Bronchial epithelial cell (primary cell): ENCODE measurements at regions not wholly inside any gene's neighbourhood (a gene's known extent, or its start where the extent isn't known, plus 50 kb on each side); places are given as distances from the start of the nearest gene placed in this dataset.

Source experiments
- DNase-seq: peaks from one replicate; pipeline ENCODE4 v3.0.0-alpha.2; 2010; ENCODE audit warnings: low read depth
- FAIRE-seq: peaks from 2 replicates; lab custom pipeline; 2011; peaks lifted over from hg19 to GRCh38; lab: Jason Lieb, UNC
- H3K27me3 ChIP-seq: 2 replicates; pipeline ENCODE4 v1.5.1; 2011; ENCODE audit warnings: low read length; ENCODE audit not compliant: control insufficient read depth, insufficient read depth
- H3K36me3 ChIP-seq: 2 replicates; pipeline ENCODE4 v1.5.1; 2011; ENCODE audit warnings: low read length; ENCODE audit not compliant: control insufficient read depth, insufficient read depth
- H3K4me3 ChIP-seq: 2 replicates; pipeline ENCODE4 v1.5.1; 2011; ENCODE audit warnings: mild to moderate bottlenecking, low read depth, low read length, control low read depth
- TF ChIP-seq, protein P1 (sequence below): IDR thresholded peaks from 2 replicates; pipeline ENCODE4 v1.5.1; 2011; ENCODE audit warnings: mild to moderate bottlenecking, moderate library complexity, low read length, control low read depth, inconsistent platforms; ENCODE audit not compliant: insufficient read depth, severe bottlenecking

- FAIRE-seq: peak; percentile 36
- no peaks in the 10 kb centered on the region for H3K36me3 ChIP-seq
- no peaks in the 10 kb centered on the region for H3K27me3 ChIP-seq
- no peak overlapping the region for H3K4me3 ChIP-seq
- TF ChIP-seq, protein P1, sequence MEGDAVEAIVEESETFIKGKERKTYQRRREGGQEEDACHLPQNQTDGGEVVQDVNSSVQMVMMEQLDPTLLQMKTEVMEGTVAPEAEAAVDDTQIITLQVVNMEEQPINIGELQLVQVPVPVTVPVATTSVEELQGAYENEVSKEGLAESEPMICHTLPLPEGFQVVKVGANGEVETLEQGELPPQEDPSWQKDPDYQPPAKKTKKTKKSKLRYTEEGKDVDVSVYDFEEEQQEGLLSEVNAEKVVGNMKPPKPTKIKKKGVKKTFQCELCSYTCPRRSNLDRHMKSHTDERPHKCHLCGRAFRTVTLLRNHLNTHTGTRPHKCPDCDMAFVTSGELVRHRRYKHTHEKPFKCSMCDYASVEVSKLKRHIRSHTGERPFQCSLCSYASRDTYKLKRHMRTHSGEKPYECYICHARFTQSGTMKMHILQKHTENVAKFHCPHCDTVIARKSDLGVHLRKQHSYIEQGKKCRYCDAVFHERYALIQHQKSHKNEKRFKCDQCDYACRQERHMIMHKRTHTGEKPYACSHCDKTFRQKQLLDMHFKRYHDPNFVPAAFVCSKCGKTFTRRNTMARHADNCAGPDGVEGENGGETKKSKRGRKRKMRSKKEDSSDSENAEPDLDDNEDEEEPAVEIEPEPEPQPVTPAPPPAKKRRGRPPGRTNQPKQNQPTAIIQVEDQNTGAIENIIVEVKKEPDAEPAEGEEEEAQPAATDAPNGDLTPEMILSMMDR: no peak
- no peak for DNase-seq
Measured at GRCh38 chr1:231108516-231109302, 53.1 kb upstream of the TRIM67 start.

GRCh38 chr1:231107600-231108326 is 54.1 kb upstream of the TRIM67 start:
- TF ChIP-seq, protein P1: no peak
- DNase-seq (no peak), FAIRE-seq (peak; percentile 28)
- no peak overlapping the region for H3K4me3 ChIP-seq
- no peaks in the 10 kb centered on the region for H3K27me3 ChIP-seq
- no peaks in the 10 kb centered on the region for H3K36me3 ChIP-seq

GRCh38 chr1:231107151-231107550 is 54.7 kb upstream of the TRIM67 start:
- FAIRE-seq: no peak
- Histone ChIP-seq H3K36me3 (no peaks in the 10 kb centered on the region), H3K4me3 (no peak overlapping the region), H3K27me3 (no peaks in the 10 kb centered on the region)
- TF ChIP-seq, protein P1: no peak
- DNase-seq: no peak

DNA sequence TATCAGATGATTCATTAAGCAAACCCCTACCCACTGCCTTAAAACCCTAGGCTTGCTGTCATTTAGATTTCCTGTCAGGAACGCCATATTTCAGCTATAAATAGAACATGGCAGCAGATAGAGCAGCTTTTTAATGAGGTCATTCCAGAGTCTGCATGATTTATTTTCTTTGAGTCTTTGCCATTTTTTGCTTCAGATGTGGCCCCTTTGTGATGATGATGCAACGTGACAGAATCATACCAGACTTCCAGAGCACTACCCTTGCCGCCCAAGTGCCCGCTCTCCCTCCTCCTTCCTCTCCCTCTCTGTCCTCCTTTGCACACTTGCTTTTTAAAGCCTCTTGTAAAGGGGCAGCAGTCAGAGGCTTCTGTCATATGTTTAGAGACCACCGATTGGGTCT is 55.5 kb upstream of the TRIM67 start:
- Histone ChIP-seq H3K27me3 (no peaks in the 10 kb centered on the region), H3K4me3 (no peak overlapping the region), H3K36me3 (no peaks in the 10 kb centered on the region)
- DNase-seq (no peak), FAIRE-seq (no peak)
- TF ChIP-seq, protein P1: no peak

DNA sequence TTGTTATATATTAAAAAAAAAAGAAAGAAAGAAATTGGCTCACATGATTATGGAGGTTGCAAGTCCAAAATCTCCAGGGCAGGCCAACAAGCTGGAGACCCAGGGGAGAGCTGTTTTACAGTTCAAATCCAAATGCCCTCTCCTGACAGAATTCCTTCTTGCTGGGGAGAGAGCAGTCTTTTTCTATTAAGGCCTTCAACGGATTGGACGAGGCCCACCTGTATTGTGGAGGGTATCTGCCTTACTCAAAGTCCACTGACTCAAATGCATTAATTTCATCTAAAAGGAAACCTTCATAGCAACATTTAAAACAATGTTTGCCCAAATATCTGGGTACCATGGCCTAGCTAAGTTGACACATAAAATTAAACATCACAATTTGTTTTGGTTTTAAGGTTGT is 56.9 kb upstream of the TRIM67 start:
- DNase-seq (no peak), FAIRE-seq (no peak)
- Histone ChIP-seq H3K36me3 (no peaks in the 10 kb centered on the region), H3K4me3 (no peak overlapping the region), H3K27me3 (no peaks in the 10 kb centered on the region)
- TF ChIP-seq, protein P1: no peak
